H9 (cell line): ENCODE measurements at regions not wholly inside any gene's neighbourhood (a gene's known extent, or its start where the extent isn't known, plus 50 kb on each side); places are given as distances from the start of the nearest gene placed in this dataset.

Experiments
- DNase-seq: peaks from one replicate; pipeline ENCODE4 v3.0.0-alpha.2; 2017
- H2AFZ ChIP-seq: one replicate; pipeline ENCODE4 v1.6.1; 2013; ENCODE audit warnings: mild to moderate bottlenecking, low read length, control low read depth, moderate library complexity
- H2AK5ac ChIP-seq: 2 replicates; pipeline ENCODE4 v1.6.1; 2013; ENCODE audit warnings: low read length, control low read depth, mixed read lengths; ENCODE audit not compliant: insufficient read length
- H2BK120ac ChIP-seq: one replicate; pipeline ENCODE4 v1.6.1; 2013; ENCODE audit warnings: low read depth, mild to moderate bottlenecking, low read length, control low read depth, inconsistent platforms; ENCODE audit not compliant: poor library complexity, severe bottlenecking
- H2BK12ac ChIP-seq: 2 replicates; pipeline ENCODE4 v1.6.1; 2013; ENCODE audit warnings: low read length, control low read depth, mixed read lengths, low read depth; ENCODE audit not compliant: insufficient read length
- H2BK15ac ChIP-seq: 2 replicates; pipeline ENCODE4 v1.6.1; 2013; ENCODE audit warnings: low read depth, low read length, control low read depth
- H2BK20ac ChIP-seq: one replicate; pipeline ENCODE4 v1.6.1; 2013; ENCODE audit warnings: low read depth, mild to moderate bottlenecking, low read length, control low read depth, inconsistent platforms; ENCODE audit not compliant: poor library complexity, severe bottlenecking
- H2BK5ac ChIP-seq: 2 replicates; pipeline ENCODE4 v1.6.1; 2013; ENCODE audit warnings: low read length, control low read depth, mixed read lengths; ENCODE audit not compliant: insufficient read length
- H3K14ac ChIP-seq: 2 replicates; pipeline ENCODE4 v1.6.1; 2013; ENCODE audit warnings: low read length, control low read depth; ENCODE audit not compliant: insufficient read depth
- H3K18ac ChIP-seq: 2 replicates; pipeline ENCODE4 v1.6.1; 2013; ENCODE audit warnings: low read depth, mild to moderate bottlenecking, mixed read lengths, low read length, control low read depth; ENCODE audit not compliant: insufficient read length
- H3K23ac ChIP-seq: 2 replicates; pipeline ENCODE4 v1.6.1; 2013; ENCODE audit warnings: low read length, control low read depth, mixed read lengths, low read depth; ENCODE audit not compliant: insufficient read length
- H3K23me2 ChIP-seq: 2 replicates; pipeline ENCODE4 v1.6.1; 2013; ENCODE audit warnings: low read depth, mild to moderate bottlenecking, mixed read lengths, low read length, control low read depth; ENCODE audit not compliant: insufficient read length, poor library complexity, severe bottlenecking
- H3K27ac ChIP-seq: 2 replicates; pipeline ENCODE4 v1.5.1; 2013; ENCODE audit warnings: low read length, control low read depth, mixed read lengths, low read depth; ENCODE audit not compliant: insufficient read length
- H3K27me3 ChIP-seq: 2 replicates; pipeline ENCODE4 v1.6.1; 2013; ENCODE audit warnings: low read length, control low read depth, inconsistent platforms; ENCODE audit not compliant: insufficient read depth
- H3K4ac ChIP-seq: 2 replicates; pipeline ENCODE4 v1.6.1; 2013; ENCODE audit warnings: low read depth, mild to moderate bottlenecking, control low read depth, inconsistent platforms, low read length, moderate library complexity
- H3K4me1 ChIP-seq: 2 replicates; pipeline ENCODE4 v1.6.1; 2013; ENCODE audit warnings: low read length, control low read depth, inconsistent platforms; ENCODE audit not compliant: insufficient read depth
- H3K4me2 ChIP-seq: 2 replicates; pipeline ENCODE4 v1.6.1; 2013; ENCODE audit warnings: low read length, control low read depth, mixed read lengths; ENCODE audit not compliant: insufficient read length, insufficient read depth
- H3K56ac ChIP-seq: 2 replicates; pipeline ENCODE4 v1.6.1; 2013; ENCODE audit warnings: low read depth, mild to moderate bottlenecking, mixed read lengths, low read length, control low read depth; ENCODE audit not compliant: insufficient read length
- H3K79me1 ChIP-seq: 2 replicates; pipeline ENCODE4 v1.6.1; 2013; ENCODE audit warnings: low read depth, mild to moderate bottlenecking, moderate library complexity, low read length, control low read depth, inconsistent platforms; ENCODE audit not compliant: insufficient read depth, poor library complexity, severe bottlenecking
- H3K79me2 ChIP-seq: 2 replicates; pipeline ENCODE4 v1.6.1; 2013; ENCODE audit warnings: low read length, control low read depth, inconsistent platforms; ENCODE audit not compliant: insufficient read depth
- H3K9ac ChIP-seq: 2 replicates; pipeline ENCODE4 v1.6.1; 2013; ENCODE audit warnings: low read length, control low read depth, mixed read lengths; ENCODE audit not compliant: insufficient read length; ENCODE audit errors: extremely low read depth
- H3K9me3 ChIP-seq: one replicate; pipeline ENCODE4 v1.6.1; 2013; ENCODE audit warnings: low read depth, low read length, inconsistent platforms; ENCODE audit not compliant: control insufficient read depth
- H3T11ph ChIP-seq: one replicate; pipeline ENCODE4 v1.6.1; 2013; ENCODE audit warnings: mild to moderate bottlenecking, low read length, control low read depth, inconsistent platforms
- H4K20me1 ChIP-seq: one replicate; pipeline ENCODE4 v1.6.1; 2013; ENCODE audit not compliant: control insufficient read depth, insufficient read length, insufficient read depth
- H4K5ac ChIP-seq: 2 replicates; pipeline ENCODE4 v1.6.1; 2013; ENCODE audit warnings: low read depth, mild to moderate bottlenecking, mixed read lengths, low read length, control low read depth; ENCODE audit not compliant: insufficient read length
- H4K8ac ChIP-seq: replicated peaks from 2 replicates; pipeline ENCODE4 v1.6.1; 2013; ENCODE audit warnings: low read length, control low read depth, mixed read lengths, low read depth; ENCODE audit not compliant: insufficient read length
- H4K91ac ChIP-seq: 2 replicates; pipeline ENCODE4 v1.6.1; 2013; ENCODE audit warnings: low read depth, mild to moderate bottlenecking, moderate library complexity, mixed read lengths, low read length, control low read depth; ENCODE audit not compliant: insufficient read length
- H3K27ac Mint-ChIP-seq, 3 experiments: 2 replicates in 2 of 3; 3 replicates in 1 of 3; pipeline ENCODE4 v1.8.0; 2020 to 2021; ENCODE audit warnings: mixed read lengths in 3 of 3, mild to moderate bottlenecking in 1 of 3, moderate library complexity in 1 of 3
- H3K27me3 Mint-ChIP-seq: 2 replicates; pipeline ENCODE4 v1.8.0; 2021; ENCODE audit warnings: low read depth, mild to moderate bottlenecking, moderate library complexity, mixed read lengths
- H3K36me3 Mint-ChIP-seq, 3 experiments: 2 replicates in 2 of 3; 3 replicates in 1 of 3; pipeline ENCODE4 v1.8.0; 2020 to 2021; ENCODE audit warnings: low read depth in 3 of 3, mixed read lengths in 3 of 3; ENCODE audit not compliant: insufficient read depth in 1 of 3
- H3K4me1 Mint-ChIP-seq, 2 experiments: 2 replicates each; pipeline ENCODE4 v1.8.0; 2020; ENCODE audit warnings: mixed read lengths in 2 of 2
- H3K4me3 Mint-ChIP-seq, 2 experiments: 2 replicates in 1 of 2; 3 replicates in 1 of 2; pipeline ENCODE4 v1.8.0; 2020 to 2021; ENCODE audit warnings: mild to moderate bottlenecking in 2 of 2, mixed read lengths in 2 of 2, moderate library complexity in 1 of 2
- H3K9me3 Mint-ChIP-seq, 2 experiments: 2 replicates in 1 of 2; 3 replicates in 1 of 2; pipeline ENCODE4 v1.8.0; 2020; ENCODE audit warnings: mild to moderate bottlenecking in 2 of 2, mixed read lengths in 2 of 2, moderate library complexity in 1 of 2
- CTCF ChIP-seq: fragments of 200-600 bp; sonication (generic); conservative IDR thresholded peaks from 3 replicates; pipeline ENCODE4 v1.8.0; 2021; ENCODE audit warnings: antibody characterized with exemption, mild to moderate bottlenecking
- WGBS: extraction: QIAGEN DNeasy Blood & Tissue Kit; methylation state at CpG from one replicate; pipeline ENCODE4 v1.1.7; 2013; ENCODE audit warnings: missing lambda C conversion rate, low lambda C conversion rate, mixed read lengths; ENCODE audit not compliant: insufficient read length; ENCODE audit errors: extremely low coverage; 5-methylcytosine and 5-hydroxymethylcytosine counted together

GRCh38 chr13:105247830-105248229 is 1287.6 kb downstream of the EFNB2 start:
- Histone ChIP-seq H3K4me1 (no peaks in the 10 kb centered on the region), H2AK5ac (no peak overlapping the region), H3K4ac (no peak overlapping the region), H3K23ac (no peak overlapping the region), H2BK15ac (no peak overlapping the region), H2BK120ac (no peak overlapping the region), H3K27me3 (no peaks in the 10 kb centered on the region), H3K14ac (no peak overlapping the region), H3K56ac (no peak overlapping the region), H4K5ac (no peak overlapping the region), H3K9ac (no peak overlapping the region), H4K20me1 (no peaks in the 10 kb centered on the region), H3K79me1 (no peaks in the 10 kb centered on the region), H3K18ac (no peak overlapping the region), H3K79me2 (no peaks in the 10 kb centered on the region), H2BK20ac (no peak overlapping the region), H2BK12ac (no peak overlapping the region), H2BK5ac (no peak overlapping the region), H3K9me3 (no peaks in the 10 kb centered on the region), H3K23me2 (no peaks in the 10 kb centered on the region), H2AFZ (no peak overlapping the region), H3T11ph (no peak overlapping the region), H3K27ac (no peak overlapping the region), H4K91ac (no peak overlapping the region), H4K8ac (no peak overlapping the region), H3K4me2 (no peak overlapping the region)
- Mint-ChIP-seq H3K27me3 (no peaks in the 10 kb centered on the region), H3K9me3 (peaks cover 10 to 11% of the 10 kb centered on the region in 2 experiments), H3K27ac (peak overlapping the region in 2 of 3 experiments; percentile 35 to 39; a peak in 2 of 7 replicates), H3K4me3 (no peak overlapping the region), H3K4me1 (peaks cover 5 to 10% of the 10 kb centered on the region in 2 experiments), H3K36me3 (peaks cover 0 to 7% (median 4%) of the 10 kb centered on the region in 3 experiments; a peak in 4 of 7 replicates)
- no peak for TF ChIP-seq CTCF
- no CpG with 5 or more reads among the region's 5 CpGs for WGBS
- no peak for DNase-seq
